Coronary artery (tissue), 2 donors: ENCODE measurements at regions not wholly inside any gene's neighbourhood (a gene's known extent, or its start where the extent isn't known, plus 50 kb on each side); places are given as distances from the start of the nearest gene placed in this dataset.

Experiments
- DNase-seq: peaks from one replicate; pipeline ENCODE4 v3.0.0-alpha.2; 2017; ENCODE audit warnings: low spot score
- H3K27ac ChIP-seq, 2 donors: fragments of 200-600 bp; sonication (generic); one replicate each; pipeline ENCODE4 v1.5.1; 2016 to 2019
- H3K4me3 ChIP-seq: fragments of 200-600 bp; sonication (generic); 2 replicates; pipeline ENCODE4 v1.5.1; 2016; ENCODE audit warnings: mild to moderate bottlenecking, moderate library complexity
- TF ChIP-seq, protein P1 (sequence below): fragments of 200-600 bp; sonication (generic); IDR thresholded peaks from one replicate; pipeline ENCODE4 v1.5.1; 2019; ENCODE audit warnings: antibody characterized with exemption

DNA sequence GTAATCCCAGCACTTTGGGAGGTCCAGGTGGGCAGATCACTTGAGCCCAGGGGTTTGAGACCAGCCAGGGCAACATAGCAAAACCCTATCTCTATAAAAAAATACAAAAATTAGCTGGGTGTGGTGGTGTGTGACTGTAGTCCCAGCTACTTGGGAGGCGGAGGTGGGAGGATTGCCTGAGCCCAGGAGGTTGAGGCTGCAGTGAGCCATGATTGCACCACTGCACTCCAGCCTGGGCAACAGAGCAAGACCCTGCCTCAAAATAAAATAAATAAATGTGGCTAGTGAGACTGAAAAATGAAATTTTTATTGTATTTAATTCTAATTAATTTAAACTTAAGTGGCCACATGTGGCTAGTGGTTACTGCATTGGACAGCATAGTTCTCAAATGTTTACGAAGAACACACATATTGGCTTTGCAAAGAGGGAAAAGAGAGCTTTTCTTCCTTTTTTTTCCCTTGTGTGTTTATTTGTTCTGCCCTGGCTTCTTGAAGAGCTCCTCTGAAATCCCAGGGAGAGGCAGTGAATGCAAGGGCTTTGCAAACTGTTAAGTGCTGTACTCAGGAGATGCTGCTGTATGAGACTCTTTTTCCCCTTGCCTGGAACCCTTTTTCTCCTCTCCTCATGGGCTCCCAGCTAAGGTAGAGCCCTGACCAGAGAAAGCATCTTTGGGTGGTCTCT is 59.0 kb upstream of the RPL11 start:
- TF ChIP-seq, protein P1, sequence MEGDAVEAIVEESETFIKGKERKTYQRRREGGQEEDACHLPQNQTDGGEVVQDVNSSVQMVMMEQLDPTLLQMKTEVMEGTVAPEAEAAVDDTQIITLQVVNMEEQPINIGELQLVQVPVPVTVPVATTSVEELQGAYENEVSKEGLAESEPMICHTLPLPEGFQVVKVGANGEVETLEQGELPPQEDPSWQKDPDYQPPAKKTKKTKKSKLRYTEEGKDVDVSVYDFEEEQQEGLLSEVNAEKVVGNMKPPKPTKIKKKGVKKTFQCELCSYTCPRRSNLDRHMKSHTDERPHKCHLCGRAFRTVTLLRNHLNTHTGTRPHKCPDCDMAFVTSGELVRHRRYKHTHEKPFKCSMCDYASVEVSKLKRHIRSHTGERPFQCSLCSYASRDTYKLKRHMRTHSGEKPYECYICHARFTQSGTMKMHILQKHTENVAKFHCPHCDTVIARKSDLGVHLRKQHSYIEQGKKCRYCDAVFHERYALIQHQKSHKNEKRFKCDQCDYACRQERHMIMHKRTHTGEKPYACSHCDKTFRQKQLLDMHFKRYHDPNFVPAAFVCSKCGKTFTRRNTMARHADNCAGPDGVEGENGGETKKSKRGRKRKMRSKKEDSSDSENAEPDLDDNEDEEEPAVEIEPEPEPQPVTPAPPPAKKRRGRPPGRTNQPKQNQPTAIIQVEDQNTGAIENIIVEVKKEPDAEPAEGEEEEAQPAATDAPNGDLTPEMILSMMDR = no peak
- Histone ChIP-seq H3K4me3 (no peak overlapping the region), H3K27ac (no peak overlapping the region)
- no peak for DNase-seq

- no peak overlapping the region for H3K4me3 ChIP-seq
- no peak overlapping the region for H3K27ac ChIP-seq
- DNase-seq = no peak
- TF ChIP-seq, protein P1 = no peak
These were observed 61.8 kb upstream of the RPL11 start for GRCh38 chr1:23629708-23630290.

DNA sequence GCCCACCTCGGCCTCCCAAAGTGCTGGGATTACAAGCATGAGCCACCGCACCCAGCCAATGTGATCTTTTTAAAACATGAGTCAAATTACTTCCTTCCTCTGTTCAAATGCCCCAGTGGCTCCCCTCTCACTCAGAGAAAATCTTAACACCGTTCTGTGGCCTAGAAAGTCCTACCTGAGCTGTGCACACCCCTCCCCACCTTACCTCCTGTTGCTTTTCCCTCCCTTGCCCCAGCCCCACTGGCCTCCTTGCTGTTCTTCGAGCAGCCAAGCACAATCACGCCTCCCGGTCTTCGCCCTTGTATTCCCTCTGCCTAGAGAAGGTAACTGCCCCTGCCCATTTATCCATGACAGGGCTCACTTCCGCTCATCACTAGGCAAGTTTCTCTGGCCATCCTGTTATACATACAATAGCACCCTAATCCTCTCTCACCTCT is 62.6 kb upstream of the RPL11 start:
- DNase-seq = no peak
- Histone ChIP-seq H3K27ac (no peak overlapping the region), H3K4me3 (no peak overlapping the region)
- TF ChIP-seq, protein P1 = no peak

- no peak overlapping the region for H3K27ac ChIP-seq
- DNase-seq = no peak
- H3K4me3 ChIP-seq = no peak overlapping the region
- TF ChIP-seq, protein P1 = no peak
These were observed 64.4 kb upstream of the RPL11 start for GRCh38 chr1:23627069-23627735.

DNA sequence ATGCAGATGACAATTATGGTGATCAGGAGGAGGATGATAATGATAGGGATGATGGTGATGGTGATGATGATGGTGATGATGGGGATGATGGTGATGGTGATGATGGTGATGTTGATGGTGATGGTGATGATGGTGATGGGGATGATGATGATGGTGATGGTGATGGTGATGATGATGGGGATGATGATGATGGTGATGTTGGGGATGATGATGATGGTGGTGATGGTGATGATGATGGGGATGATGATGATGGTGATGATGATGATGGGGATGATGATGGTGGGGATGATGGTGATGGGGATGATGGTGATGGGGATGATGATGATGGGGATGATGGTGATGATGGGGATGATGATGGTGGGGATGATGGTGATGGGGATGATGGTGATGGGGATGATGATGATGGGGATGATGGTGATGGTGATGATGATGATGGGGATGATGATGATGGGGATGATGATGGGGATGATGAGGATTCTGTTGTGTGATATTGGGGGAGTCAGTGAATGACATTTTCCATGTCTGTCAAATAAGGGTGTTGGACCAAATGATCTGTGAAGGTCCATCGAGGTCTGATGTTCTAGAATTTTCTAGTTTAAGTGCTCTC is 65.6 kb upstream of the RPL11 start:
- Histone ChIP-seq H3K27ac (no peak overlapping the region), H3K4me3 (no peak overlapping the region)
- TF ChIP-seq, protein P1 = no peak
- DNase-seq = no peak

DNA sequence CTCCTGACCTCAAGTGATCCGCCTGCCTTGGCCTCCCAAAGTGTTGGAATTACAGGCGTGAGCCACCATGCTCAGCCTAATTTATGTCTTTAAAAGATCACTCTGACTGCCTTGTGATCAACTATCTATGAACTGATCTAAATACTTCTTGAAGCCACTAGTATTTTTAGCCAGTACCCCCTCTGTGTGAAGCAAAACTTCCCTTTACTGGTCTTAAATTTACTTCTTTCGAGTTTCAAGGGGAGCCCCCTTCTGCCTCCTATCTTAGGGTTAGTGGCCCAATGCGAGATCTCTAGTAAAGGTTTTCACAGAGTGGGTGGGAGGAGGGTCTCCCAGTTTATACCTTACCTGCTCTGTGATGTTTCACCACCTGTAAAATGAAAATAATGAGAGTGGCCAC is 66.1 kb upstream of the RPL11 start:
- TF ChIP-seq, protein P1 = no peak
- no peak for DNase-seq
- no peak overlapping the region for H3K4me3 ChIP-seq
- no peak overlapping the region for H3K27ac ChIP-seq
